ENCODE measurements at regions not wholly inside any gene's neighbourhood (a gene's known extent, or its start where the extent isn't known, plus 50 kb on each side); places are given as distances from the start of the nearest gene placed in this dataset.

DNA sequence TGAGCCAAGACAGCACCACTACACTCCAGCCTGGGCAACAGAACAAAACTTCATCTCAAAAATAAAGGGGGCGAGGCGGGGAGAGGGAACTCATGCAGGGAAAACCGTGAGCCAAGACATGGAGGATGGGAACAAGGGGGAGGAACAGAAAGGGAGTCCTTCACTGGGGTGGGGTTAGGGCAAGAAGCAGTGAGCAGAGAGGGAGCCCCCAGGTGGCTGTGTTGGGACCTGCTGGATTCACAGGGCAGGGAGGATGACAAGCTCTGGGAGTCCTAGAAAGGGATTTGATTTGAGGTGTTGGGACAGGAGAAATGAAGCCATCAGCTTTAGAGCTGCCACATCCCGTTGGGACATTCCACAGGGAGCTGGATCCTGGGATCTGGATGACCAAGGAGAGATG, 90.6 kb upstream of the TOP1 start:
- no peak for TF ChIP-seq EZH2 (IDR thresholded peaks at IDR 0.05; ENCODE audit: low read depth, low read length, severe bottlenecking)
- TF ChIP-seq SIRT6 (IDR thresholded peaks at IDR 0.05; ENCODE audit: low read length): no peak
- TF ChIP-seq EP300 (IDR thresholded peaks at IDR 0.05; ENCODE audit: borderline replicate concordance in 1 of 2, low read depth in 2 of 2, low read length in 2 of 2): no peak
- TF ChIP-seq POLR2A (IDR thresholded peaks at IDR 0.05; ENCODE audit: control extremely low read depth in 1 of 2, low read depth in 2 of 2, low read length in 2 of 2): no peak
